Vagina (tissue), 2 donors: ENCODE measurements at regions not wholly inside any gene's neighbourhood (a gene's known extent, or its start where the extent isn't known, plus 50 kb on each side); places are given as distances from the start of the nearest gene placed in this dataset.

Experiments
- CTCF ChIP-seq, 3 experiments: fragments of 450-650 bp in 2 of 3; fragments of 200-600 bp in 1 of 3; sonication (generic) in 1 of 3; IDR thresholded peaks; one replicate each; pipeline ENCODE4 v1.5.1; 2017 to 2019; ENCODE audit warnings: antibody characterized with exemption in 3 of 3, mild to moderate bottlenecking in 2 of 3, moderate library complexity in 2 of 3
- POLR2AphosphoS5 ChIP-seq, 2 donors: sonication (generic); formaldehyde crosslinking; IDR thresholded peaks; one replicate each; pipeline ENCODE4 v1.9.0; 2017; ENCODE audit warnings: antibody characterized with exemption in 2 of 2, mild to moderate bottlenecking in 2 of 2, low read depth in 1 of 2; ENCODE audit not compliant: insufficient read depth in 1 of 2

DNA sequence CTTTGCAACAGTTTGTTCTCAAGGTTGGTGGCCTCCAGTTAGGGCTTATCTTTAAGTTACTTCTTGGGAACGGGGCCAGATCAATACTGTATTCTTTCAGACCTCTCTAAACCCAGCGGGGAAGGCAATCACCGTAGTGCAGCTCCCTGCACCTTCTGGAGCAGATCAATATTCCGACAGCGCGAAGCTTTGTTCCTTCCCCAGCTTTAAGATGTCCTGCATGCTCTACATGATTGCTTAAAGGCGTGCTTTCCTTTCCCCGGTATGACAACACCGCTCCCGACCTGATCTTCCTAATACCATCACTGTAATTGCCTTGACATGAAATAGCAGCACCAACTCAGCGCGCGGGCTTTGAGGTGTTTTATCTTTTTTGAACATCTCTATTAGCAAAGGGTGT lies 755.2 kb downstream of the NR2F2 start:
- TF ChIP-seq CTCF (IDR thresholded peaks at IDR 0.05) = no peak
- TF ChIP-seq POLR2AphosphoS5 (IDR thresholded peaks at IDR 0.05; ENCODE audit: insufficient read depth in 1 of 2, low read depth in 1 of 2) = no peak
